K562 (cell line): ENCODE measurements at regions not wholly inside any gene's neighbourhood (a gene's known extent, or its start where the extent isn't known, plus 50 kb on each side); places are given as distances from the start of the nearest gene placed in this dataset.

ENCODE experiments used
- ATAC-seq: fragments of 200-7000 bp; cut with Tn5 transposase; 3 replicates; pipeline ENCODE4 v1.9.1; 2020; ENCODE audit warnings: moderate library complexity
- BruUV-seq: library from RNA; stranded (reverse); fragments of 400-500 nt; replicated peaks from 2 replicates; lab custom pipeline; 2021; lab: Mats Ljungman, UMichigan
- CTCF ChIA-PET: fragments of 300-600 bp; formaldehyde crosslinking; extraction: SDS; loops from one replicate; lab custom pipeline; 2021; ENCODE audit warnings: low intra/inter-chr PET ratio; lab: Yijun Ruan, JAX
- POLR2A ChIA-PET: fragments of 300-600, 350-650 bp; sonication (Branson Sonifier 250); formaldehyde crosslinking; extraction: SDS; loops from one replicate; lab custom pipeline; 2021; ENCODE audit warnings: antibody characterized with exemption, inconsistent platforms; lab: Yijun Ruan, JAX
- DNase-seq, 4 experiments: peaks; one replicate each; pipeline versions ENCODE4 v3.0.0 to v3.0.0-alpha.2; 2011 to 2018; ENCODE audit warnings: low spot score in 3 of 4, mixed read lengths in 3 of 4; ENCODE audit errors: extremely low read depth in 1 of 4
- FAIRE-seq: peaks from 2 replicates; lab custom pipeline; 2011; peaks lifted over from hg19 to GRCh38; lab: Jason Lieb, UNC
- H2AFZ ChIP-seq: 2 replicates; pipeline ENCODE4 v1.6.0; 2011; ENCODE audit warnings: low read depth, low read length, control low read depth, inconsistent platforms
- H3K27ac ChIP-seq: fragments of 200-600 bp; 3 replicates; pipeline ENCODE4 v1.8.0; 2011; ENCODE audit warnings: low read depth, mild to moderate bottlenecking, control low read depth, inconsistent platforms, low read length, moderate library complexity, mixed read lengths; ENCODE audit errors: extremely low read depth
- H3K27me3 ChIP-seq, 2 experiments: fragments of 300-600 bp in 1 of 2; 2 replicates in 1 of 2; 3 replicates in 1 of 2; pipeline versions ENCODE4 v1.6.0 to v1.8.0; 2011; ENCODE audit warnings: inconsistent platforms in 2 of 2, low read length in 2 of 2, mild to moderate bottlenecking in 1 of 2, mixed read lengths in 1 of 2, moderate library complexity in 1 of 2; ENCODE audit not compliant: control insufficient read depth in 2 of 2, insufficient read depth in 2 of 2
- H3K36me3 ChIP-seq: fragments of 300-600 bp; 3 replicates; pipeline ENCODE4 v1.8.0; 2011; ENCODE audit warnings: mild to moderate bottlenecking, low read length, inconsistent platforms; ENCODE audit not compliant: control insufficient read depth, insufficient read depth
- H3K4me1 ChIP-seq, 2 experiments: fragments of 200-600 bp in 1 of 2; replicated peaks in 1 of 2; 2 replicates in 1 of 2; 3 replicates in 1 of 2; pipeline versions ENCODE4 v1.5.1 to v1.8.0; 2011; ENCODE audit warnings: inconsistent platforms in 2 of 2, low read length in 2 of 2, mild to moderate bottlenecking in 1 of 2, mixed read lengths in 1 of 2, moderate library complexity in 1 of 2; ENCODE audit not compliant: control insufficient read depth in 2 of 2, insufficient read depth in 2 of 2
- H3K4me2 ChIP-seq: 2 replicates; pipeline ENCODE4 v1.6.1; 2011; ENCODE audit warnings: low read length, control low read depth, inconsistent platforms, mixed read lengths; ENCODE audit not compliant: insufficient read depth
- H3K4me3 ChIP-seq: fragments of 200-600 bp; sonication (generic), shearing (Covaris generic); 2 replicates; pipeline ENCODE4 v1.5.1; 2016; ENCODE audit warnings: control low read depth, inconsistent platforms
- H3K79me2 ChIP-seq: fragments of 200-600 bp; 3 replicates; pipeline ENCODE4 v1.8.0; 2011; ENCODE audit warnings: low read length, inconsistent platforms; ENCODE audit not compliant: control insufficient read depth, insufficient read depth
- H3K9ac ChIP-seq, 2 experiments: 2 replicates each; pipeline versions ENCODE4 v1.6.0 to v1.6.1; 2011; ENCODE audit warnings: low read depth in 2 of 2, low read length in 2 of 2, control low read depth in 1 of 2, inconsistent platforms in 1 of 2, mild to moderate bottlenecking in 1 of 2, mixed read lengths in 1 of 2; ENCODE audit not compliant: insufficient read depth in 1 of 2
- H3K9me1 ChIP-seq: one replicate; pipeline ENCODE4 v1.6.0; 2011; ENCODE audit warnings: inconsistent platforms, mild to moderate bottlenecking, low read length, moderate library complexity; ENCODE audit not compliant: control insufficient read depth, insufficient read depth
- H3K9me3 ChIP-seq: replicated peaks from 2 replicates; pipeline ENCODE4 v1.5.1; 2011; ENCODE audit warnings: low read depth, low read length, inconsistent platforms; ENCODE audit not compliant: control insufficient read depth, insufficient read depth
- H4K20me1 ChIP-seq: replicated peaks from 2 replicates; pipeline ENCODE4 v1.6.1; 2011; ENCODE audit warnings: low read length, inconsistent platforms, mixed read lengths; ENCODE audit not compliant: control insufficient read depth, insufficient read depth
- CBX1 ChIP-seq: sonication (generic); IDR thresholded peaks from 2 replicates; pipeline ENCODE4 v1.6.1; 2016; ENCODE audit warnings: antibody characterized with exemption, low read depth, mild to moderate bottlenecking
- CBX3 ChIP-seq, 2 experiments: IDR thresholded peaks; 1 replicate in 1 of 2; 2 replicates in 1 of 2; pipeline ENCODE4 v1.6.1; 2012; ENCODE audit warnings: inconsistent platforms in 2 of 2, low read length in 2 of 2, borderline replicate concordance in 1 of 2, control low read depth in 1 of 2
- CSDE1 ChIP-seq, 2 experiments: fragments of 450-650 bp; IDR thresholded peaks; 2 replicates each; pipeline ENCODE4 v1.6.1; 2016; ENCODE audit warnings: mild to moderate bottlenecking in 1 of 2
- SIX5 ChIP-seq, 2 experiments: IDR thresholded peaks; 2 replicates each; pipeline ENCODE4 v1.6.1; 2011; ENCODE audit warnings: low read length in 2 of 2, borderline replicate concordance in 1 of 2, low read depth in 1 of 2, mild to moderate bottlenecking in 1 of 2, moderate library complexity in 1 of 2; ENCODE audit not compliant: insufficient read depth in 1 of 2
- THAP12 ChIP-seq: fragments of 250-450 bp; sonication (Bioruptor Pico); IDR thresholded peaks from 2 replicates; pipeline ENCODE4 v1.9.0; 2021; ENCODE audit warnings: mild to moderate bottlenecking, inconsistent platforms
- THRA ChIP-seq: fragments of 450-650 bp; IDR thresholded peaks from 2 replicates; pipeline ENCODE4 v1.6.1; 2017; ENCODE audit warnings: mild to moderate bottlenecking, moderate library complexity
- ZEB2 ChIP-seq: fragments of 450-650 bp; IDR thresholded peaks from 2 replicates; pipeline ENCODE4 v1.6.1; 2016
- ZNF740 ChIP-seq, 3 experiments: fragments of 200-800 bp in 1 of 3; sonication (Bioruptor generic) in 1 of 3; sonication (generic) in 1 of 3; formaldehyde crosslinking in 1 of 3; IDR thresholded peaks; 2 replicates each; pipeline versions ENCODE4 v1.6.1 to v1.8.0; 2016 to 2022; ENCODE audit warnings: mild to moderate bottlenecking in 2 of 3, missing compliant biosample characterization in 2 of 3, missing genetic modification characterization in 2 of 3, missing genetic modification reagents in 1 of 3
- ZSCAN32 ChIP-seq: fragments of 450-650 bp; formaldehyde crosslinking; IDR thresholded peaks from 2 replicates; pipeline ENCODE4 v1.4.0; 2020; ENCODE audit warnings: mild to moderate bottlenecking, moderate library complexity
- WGBS: fragments of 100-300 bp; shearing (Covaris generic); methylation state at CpG from one replicate; pipeline ENCODE4 v1.1.6; 2016; ENCODE audit warnings: low coverage, mixed read lengths; ENCODE audit not compliant: insufficient coverage; ENCODE audit errors: missing lambda C conversion rate; 5-methylcytosine and 5-hydroxymethylcytosine counted together
- in situ Hi-C: fragments of 300-500 bp; cut with MboI; formaldehyde crosslinking; loops from 4 replicates; pipeline ENCODE4 v1.15.0; 2018; ENCODE audit warnings: inconsistent platforms, mixed read lengths
- intact Hi-C: fragments of 100-400 bp; cut with micrococcal nuclease; formaldehyde crosslinking; loops from 2 replicates; pipeline ENCODE4 v1.14.2; 2022

GRCh38 chr6:151738960-151739359, 68.5 kb upstream of the ESR1 start:
- DNase-seq (no peak), FAIRE-seq (no peak), ATAC-seq (no peak)
- no peaks in the 10 kb centered on the region for H3K9me1 ChIP-seq
- no peak for TF ChIP-seq ZSCAN32 (CRISPR knock-in tag)
- CTCF ChIA-PET = no interaction called here
- POLR2A ChIA-PET = no interaction called here
- no peaks in the 10 kb centered on the region for H4K20me1 ChIP-seq
- WGBS = 0% methylated on average over 1 of the region's 1 CpG
- no peaks in the 10 kb centered on the region for H3K4me1 ChIP-seq
- H3K9ac ChIP-seq = no peak overlapping the region
- no peaks in the 10 kb centered on the region for H3K36me3 ChIP-seq
- no peak overlapping the region for H3K4me3 ChIP-seq
- intact Hi-C loops = no loop called here
- no peak overlapping the region for H3K4me2 ChIP-seq
- in situ Hi-C loops = no loop called here
- no peaks in the 10 kb centered on the region for H3K9me3 ChIP-seq
- H3K27ac ChIP-seq = no peak overlapping the region
- no peak overlapping the region for H2AFZ ChIP-seq
- BruUV-seq = no TSS peak
- no peaks in the 10 kb centered on the region for H3K79me2 ChIP-seq
- no peaks in the 10 kb centered on the region for H3K27me3 ChIP-seq

- Histone ChIP-seq H3K9me3 (no peaks in the 10 kb centered on the region), H3K27me3 (no peaks in the 10 kb centered on the region), H3K27ac (no peak overlapping the region), H3K9ac (no peak overlapping the region), H2AFZ (no peak overlapping the region), H3K36me3 (no peaks in the 10 kb centered on the region), H3K4me3 (no peak overlapping the region), H4K20me1 (no peaks in the 10 kb centered on the region), H3K79me2 (no peaks in the 10 kb centered on the region), H3K4me2 (no peak overlapping the region), H3K9me1 (no peaks in the 10 kb centered on the region), H3K4me1 (no peaks in the 10 kb centered on the region)
- in situ Hi-C loops (no loop called here), intact Hi-C loops (no loop called here)
- POLR2A ChIA-PET = interaction anchor here (0.9 to 1.4 kb wide), 2 partner anchors 11 to 25 kb away, joined by 3 to 5 read pairs; no protein-coding TSS in a partner anchor
- CTCF ChIA-PET = no interaction called here
- no peak for DNase-seq
- FAIRE-seq = no peak
- no peak for ATAC-seq
- 0% methylated on average over 4 of the region's 4 CpGs for WGBS
- no TSS peak for BruUV-seq
- TF ChIP-seq CSDE1 (IDR thresholded peaks at IDR 0.05) = no peak
- no peak for TF ChIP-seq ZNF740 (CRISPR knock-in tag; IDR thresholded peaks at IDR 0.05)
- TF ChIP-seq ZNF740 (tag; IDR thresholded peaks at IDR 0.05) = no peak
- TF ChIP-seq SIX5 (IDR thresholded peaks at IDR 0.05; ENCODE audit: borderline replicate concordance in 1 of 2, insufficient read depth in 1 of 2, low read depth in 1 of 2, low read length in 2 of 2) = no peak
- TF ChIP-seq THRA = no peak
- TF ChIP-seq CBX3 (IDR thresholded peaks at IDR 0.05; ENCODE audit: borderline replicate concordance in 1 of 2, low read length in 2 of 2) = no peak
- TF ChIP-seq CBX1 = no peak
- TF ChIP-seq THAP12 (CRISPR knock-in tag) = no peak
- no peak for TF ChIP-seq ZEB2
These were observed 66.7 kb upstream of the ESR1 start for GRCh38 chr6:151740820-151741219.
